ENCODE measurements at regions not wholly inside any gene's neighbourhood (a gene's known extent, or its start where the extent isn't known, plus 50 kb on each side); places are given as distances from the start of the nearest gene placed in this dataset.
"Not testable (repeated sequence)": the region's sequence is repeated elsewhere in the genome, so short reads cannot be mapped to it uniquely, and the experiment has no call there.

DNA sequence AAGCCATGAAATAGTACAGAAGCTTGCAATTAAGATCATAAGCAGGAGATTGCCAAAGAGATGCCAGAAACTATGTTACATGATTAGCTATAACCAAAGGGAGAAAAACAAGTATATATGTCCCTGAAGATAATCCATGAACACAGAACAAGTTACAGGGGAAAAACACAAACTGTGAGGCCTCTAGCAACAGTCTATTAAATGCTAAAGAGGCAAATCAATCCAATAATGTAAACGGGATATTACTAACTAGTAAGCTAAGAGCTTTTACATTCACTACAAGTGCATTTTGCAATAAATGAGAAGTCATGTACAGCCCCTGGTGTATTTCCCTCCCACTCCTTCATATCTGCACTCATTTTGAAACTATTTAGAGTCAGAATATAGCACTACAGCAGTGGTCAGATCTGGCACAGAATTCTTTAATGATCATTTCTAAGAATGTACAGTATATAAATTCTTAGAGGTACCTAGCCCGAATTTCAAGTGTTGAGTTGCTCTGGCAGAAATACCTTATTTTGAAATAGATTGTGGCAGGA, 449.8 kb upstream of the SMIM31 start:
- Histone ChIP-seq H3K9ac (ENCODE audit: low read depth, low read length) (no peak overlapping the region), H3K9me3 (ENCODE audit: control insufficient read depth, insufficient read depth, low read length) (no peaks in the 10 kb centered on the region), H3K4me1 (ENCODE audit: insufficient read depth, low read length) (0 out of 2 replicates have a peak, but pooled peaks cover 3% of the 10 kb centered on the region), H3K36me3 (ENCODE audit: insufficient read depth, low read length) (no peaks in the 10 kb centered on the region)

DNA sequence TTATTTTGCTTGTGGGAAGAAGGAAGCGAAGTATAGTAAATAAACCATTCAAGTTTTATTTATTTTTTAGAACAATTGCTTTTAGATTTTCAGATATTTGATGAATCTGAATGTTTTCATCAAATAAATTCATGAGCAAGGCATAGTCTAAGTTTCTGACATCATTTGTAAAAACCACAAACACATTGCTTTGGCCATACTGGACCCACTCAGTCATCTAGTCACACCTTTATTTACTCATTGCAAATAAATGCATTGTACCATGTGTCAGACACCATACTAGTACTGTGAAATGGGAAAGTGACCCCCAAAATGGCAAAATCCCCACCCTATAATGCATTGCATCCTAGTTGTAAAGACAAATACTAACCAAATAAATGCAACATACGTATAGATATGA, 449.1 kb upstream of the SMIM31 start:
- H3K9ac ChIP-seq (ENCODE audit: low read depth, low read length) = no peak overlapping the region
- H3K36me3 ChIP-seq (ENCODE audit: insufficient read depth, low read length) = no peaks in the 10 kb centered on the region
- H3K4me1 ChIP-seq (ENCODE audit: insufficient read depth, low read length) = 0 out of 2 replicates have a peak, but pooled peaks cover 3% of the 10 kb centered on the region
- H3K9me3 ChIP-seq (ENCODE audit: control insufficient read depth, insufficient read depth, low read length) = no peaks in the 10 kb centered on the region

DNA sequence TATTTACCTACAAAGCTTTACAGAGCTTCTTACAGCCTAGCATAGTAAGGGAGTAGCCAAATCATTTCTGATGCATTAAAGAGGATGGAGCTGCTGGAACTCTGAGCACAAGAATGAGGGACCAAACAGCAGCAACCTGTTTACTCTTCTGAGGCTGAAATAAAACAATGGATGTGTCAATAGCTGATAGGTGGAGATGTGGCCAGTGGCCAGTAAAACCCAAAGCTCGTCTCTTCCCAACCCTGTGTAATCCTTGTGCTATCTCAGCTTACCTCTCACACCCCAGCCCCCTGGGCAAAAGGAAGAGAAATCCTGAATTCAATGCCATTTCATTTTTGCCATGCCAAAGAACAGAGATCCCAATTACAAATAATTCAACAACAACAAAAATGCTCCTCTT, 446.7 kb upstream of the SMIM31 start:
- no peak overlapping the region for H3K9ac ChIP-seq (ENCODE audit: low read depth, low read length)
- H3K9me3 ChIP-seq (ENCODE audit: control insufficient read depth, insufficient read depth, low read length) = no peaks in the 10 kb centered on the region
- no peaks in the 10 kb centered on the region for H3K36me3 ChIP-seq (ENCODE audit: insufficient read depth, low read length)
- peaks cover 3% of the 10 kb centered on the region; the same call in 1 of the 2 replicates for H3K4me1 ChIP-seq (ENCODE audit: insufficient read depth, low read length)

DNA sequence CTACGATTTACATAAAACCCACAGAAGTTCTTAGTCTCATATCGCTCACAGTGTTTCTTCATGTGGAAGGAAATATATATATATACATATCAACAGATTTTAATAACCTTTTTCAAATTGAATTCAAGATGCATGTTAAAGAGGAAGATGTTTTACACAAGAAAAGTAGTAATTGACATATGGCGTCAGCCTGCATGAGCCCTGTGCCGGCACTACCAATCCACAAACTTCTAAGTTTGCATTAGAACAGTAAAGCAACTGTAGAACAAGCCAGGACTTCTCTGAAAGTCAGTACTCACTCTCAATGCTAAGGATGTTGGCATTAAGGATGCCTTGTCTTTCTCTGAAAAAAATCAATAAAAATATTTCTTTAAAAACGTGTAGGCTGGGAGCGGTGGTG, 441.3 kb upstream of the SMIM31 start:
- H3K9me3 ChIP-seq (ENCODE audit: control insufficient read depth, insufficient read depth, low read length) = no peaks in the 10 kb centered on the region
- no peaks in the 10 kb centered on the region for H3K36me3 ChIP-seq (ENCODE audit: insufficient read depth, low read length)
- peaks cover 15% of the 10 kb centered on the region; the same call in 1 of the 2 replicates for H3K4me1 ChIP-seq (ENCODE audit: insufficient read depth, low read length)
- H3K9ac ChIP-seq (ENCODE audit: low read depth, low read length) = no peak overlapping the region

DNA sequence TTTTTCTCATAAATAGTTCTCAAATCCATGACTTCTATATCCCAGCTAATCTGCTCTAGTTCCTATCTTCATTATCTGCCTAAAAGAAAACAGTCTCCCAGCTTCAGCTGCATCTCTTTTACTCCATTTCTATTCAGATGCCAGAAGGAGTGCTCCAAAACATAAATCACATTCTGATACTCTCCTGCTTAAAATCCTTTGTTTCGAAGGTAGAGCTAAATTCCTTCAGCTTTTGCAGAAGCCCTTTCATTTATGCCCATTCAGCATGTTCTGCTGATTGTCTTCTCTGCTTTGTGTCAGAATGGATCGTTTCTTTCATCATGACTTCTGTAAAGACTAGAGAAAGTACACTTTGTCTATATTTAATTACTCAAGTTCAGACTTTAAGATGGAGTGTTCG, 440.1 kb upstream of the SMIM31 start:
- peaks cover 15% of the 10 kb centered on the region; the same call in 1 of the 2 replicates for H3K4me1 ChIP-seq (ENCODE audit: insufficient read depth, low read length)
- H3K36me3 ChIP-seq (ENCODE audit: insufficient read depth, low read length) = no peaks in the 10 kb centered on the region
- H3K9me3 ChIP-seq (ENCODE audit: control insufficient read depth, insufficient read depth, low read length) = no peaks in the 10 kb centered on the region
- no peak overlapping the region for H3K9ac ChIP-seq (ENCODE audit: low read depth, low read length)

DNA sequence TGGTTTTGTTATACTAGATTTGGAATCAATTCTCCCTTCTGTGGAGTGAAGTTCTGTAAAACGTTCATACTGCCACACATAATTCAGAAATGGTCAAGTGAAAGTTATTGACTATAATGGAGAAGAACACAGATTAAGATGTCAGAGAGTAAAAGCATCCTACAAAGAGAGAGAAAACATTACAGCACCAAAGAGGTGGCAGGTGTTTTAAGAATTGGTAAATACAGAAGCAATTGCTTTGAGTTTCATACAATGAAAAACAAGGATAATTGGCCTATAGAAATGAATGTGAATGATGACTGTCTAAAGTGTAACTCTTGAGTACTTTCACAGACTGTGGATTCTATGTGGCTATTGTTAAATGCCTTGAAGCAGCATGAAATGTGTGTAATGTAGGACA, 435.6 kb upstream of the SMIM31 start:
- peaks cover 18% of the 10 kb centered on the region for H3K4me1 ChIP-seq (ENCODE audit: insufficient read depth, low read length)
- no peaks in the 10 kb centered on the region for H3K9me3 ChIP-seq (ENCODE audit: control insufficient read depth, insufficient read depth, low read length)
- no peaks in the 10 kb centered on the region for H3K36me3 ChIP-seq (ENCODE audit: insufficient read depth, low read length)
- no peak overlapping the region for H3K9ac ChIP-seq (ENCODE audit: low read depth, low read length)

DNA sequence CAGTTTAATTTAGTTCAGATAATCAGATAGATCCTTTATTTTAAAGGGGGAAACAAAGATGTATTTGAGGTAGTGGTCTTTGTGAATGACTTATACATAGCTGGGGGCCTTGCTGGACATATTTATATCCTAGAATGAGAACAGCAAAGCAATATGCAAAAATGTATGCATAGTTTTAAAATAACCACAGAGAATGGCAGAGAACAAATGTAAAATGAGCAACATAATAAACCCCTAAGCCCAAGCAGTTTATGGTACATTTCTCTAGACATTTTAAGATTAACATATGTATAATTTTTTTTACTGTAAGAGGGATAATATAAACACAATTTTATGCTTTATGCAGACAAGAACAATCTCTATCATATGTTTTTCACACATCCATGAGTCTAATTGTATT, 434.2 kb upstream of the SMIM31 start:
- Histone ChIP-seq H3K36me3 (ENCODE audit: insufficient read depth, low read length) (no peaks in the 10 kb centered on the region), H3K9me3 (ENCODE audit: control insufficient read depth, insufficient read depth, low read length) (no peaks in the 10 kb centered on the region), H3K9ac (ENCODE audit: low read depth, low read length) (no peak overlapping the region), H3K4me1 (ENCODE audit: insufficient read depth, low read length) (peaks cover 8% of the 10 kb centered on the region)

DNA sequence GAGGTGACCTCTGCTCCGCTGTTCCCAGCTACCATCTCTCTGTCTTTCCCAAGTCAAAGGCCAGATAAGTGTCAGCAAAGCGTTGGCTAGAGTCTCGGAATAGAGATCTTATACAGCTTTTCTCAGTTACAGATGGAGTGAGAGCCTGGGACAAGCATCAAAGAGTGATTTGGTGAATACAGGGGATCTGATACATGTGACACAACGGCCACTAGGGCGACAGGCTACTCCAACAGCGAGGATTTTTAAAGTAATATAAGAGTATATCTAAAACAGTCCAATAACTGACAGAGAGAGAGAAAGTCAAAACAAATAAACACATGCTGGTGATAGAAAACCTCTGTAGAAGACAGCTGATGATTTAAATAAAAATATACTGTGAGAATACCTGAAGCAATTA, 433.1 kb upstream of the SMIM31 start:
- H3K9me3 ChIP-seq (ENCODE audit: control insufficient read depth, insufficient read depth, low read length) = no peaks in the 10 kb centered on the region
- H3K9ac ChIP-seq (ENCODE audit: low read depth, low read length) = no peak overlapping the region
- peaks cover 4% of the 10 kb centered on the region for H3K4me1 ChIP-seq (ENCODE audit: insufficient read depth, low read length)

DNA sequence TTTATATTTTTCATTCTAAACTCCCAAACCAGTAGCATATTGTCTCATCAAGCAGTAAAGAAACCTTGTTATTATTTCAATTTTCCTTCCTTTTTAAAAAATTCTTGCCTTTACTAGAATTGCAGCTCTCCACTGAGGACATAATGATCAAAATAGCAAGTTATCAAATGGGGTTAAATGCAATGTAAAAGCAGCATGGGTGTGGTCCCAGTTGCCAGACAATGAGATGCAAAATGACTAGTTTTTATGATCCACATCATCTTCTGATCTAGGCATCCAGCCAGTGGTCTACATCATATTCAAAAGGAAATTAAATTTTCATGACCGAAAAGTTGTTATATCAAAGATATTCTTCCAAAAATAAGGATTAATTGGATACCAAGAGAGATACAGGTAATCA, 427.9 kb upstream of the SMIM31 start:
- no peak overlapping the region for H3K9ac ChIP-seq (ENCODE audit: low read depth, low read length)
- no peaks in the 10 kb centered on the region for H3K9me3 ChIP-seq (ENCODE audit: control insufficient read depth, insufficient read depth, low read length)
- H3K36me3 ChIP-seq (ENCODE audit: insufficient read depth, low read length) = no peaks in the 10 kb centered on the region
- peaks cover 6% of the 10 kb centered on the region; the same call in 1 of the 2 replicates for H3K4me1 ChIP-seq (ENCODE audit: insufficient read depth, low read length)

More for the DNA sequence above, 433.1 kb upstream of the SMIM31 start:
- no peaks in the 10 kb centered on the region for H3K36me3 ChIP-seq (ENCODE audit: insufficient read depth, low read length)

DNA sequence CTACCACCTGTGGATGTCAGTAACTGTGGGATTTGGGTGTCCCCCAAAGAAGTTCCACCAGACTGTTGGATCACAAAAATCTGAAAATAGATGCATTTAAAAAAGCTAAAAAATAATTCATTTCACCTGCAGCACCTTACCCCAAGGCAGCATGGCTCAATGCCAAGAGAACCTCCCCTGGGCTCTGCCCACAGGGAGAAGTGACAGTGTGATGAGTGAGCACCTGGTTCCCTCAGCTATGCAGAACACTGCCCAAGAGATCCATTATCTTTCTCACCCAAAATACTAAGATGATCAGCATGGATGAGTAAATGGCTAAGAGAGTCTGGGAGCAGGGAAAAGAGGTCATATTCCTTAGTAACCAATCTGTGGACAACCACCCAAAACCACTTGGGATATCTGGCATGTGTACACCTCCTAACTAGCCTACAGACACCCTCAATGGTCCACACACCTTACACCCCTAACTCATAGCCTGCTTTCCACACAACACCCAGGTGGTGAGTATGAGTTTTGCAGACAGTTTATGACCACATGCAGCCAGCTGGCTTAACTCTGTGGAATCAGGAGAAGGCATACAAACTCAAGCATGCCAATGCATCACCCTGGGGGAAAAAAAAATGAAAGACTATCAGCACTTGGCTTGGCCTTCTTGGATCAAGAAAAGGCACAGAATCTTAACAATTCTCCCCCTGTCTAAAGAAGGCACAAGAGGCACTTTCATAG, 416.5 kb upstream of the SMIM31 start:
- H3K36me3 ChIP-seq (ENCODE audit: insufficient read depth, low read length) = no peaks in the 10 kb centered on the region
- H3K4me1 ChIP-seq (ENCODE audit: insufficient read depth, low read length) = no peaks in the 10 kb centered on the region
- no peaks in the 10 kb centered on the region; the same call in 1 of the 2 replicates for H3K9me3 ChIP-seq (ENCODE audit: control insufficient read depth, insufficient read depth, low read length)
- no peak overlapping the region for H3K9ac ChIP-seq (ENCODE audit: low read depth, low read length)

DNA sequence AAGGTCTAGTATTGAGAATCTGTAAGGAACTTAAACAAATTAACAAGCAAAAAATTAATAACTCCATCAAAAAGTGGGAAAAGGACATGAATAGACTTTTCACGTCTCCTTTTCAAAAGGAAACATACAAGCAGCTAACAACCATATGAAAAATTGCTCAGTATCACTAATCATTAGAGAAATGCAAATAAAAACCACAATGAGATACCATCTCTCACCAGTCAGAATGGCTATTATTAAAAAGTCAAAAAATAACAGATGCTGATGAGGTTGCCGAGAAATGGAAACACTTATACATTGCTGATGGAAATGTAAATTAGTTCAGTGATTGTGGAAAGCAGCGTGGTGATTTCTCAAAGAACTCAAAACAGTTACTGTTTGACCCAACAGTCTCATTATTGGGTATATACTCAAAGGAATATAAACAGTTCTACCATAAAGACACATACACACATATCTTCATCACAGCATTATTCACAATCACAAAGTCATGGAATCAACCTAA, 410.4 kb upstream of the SMIM31 start:
- no peaks in the 10 kb centered on the region; the same call in 1 of the 2 replicates for H3K9me3 ChIP-seq (ENCODE audit: control insufficient read depth, insufficient read depth, low read length)
- H3K4me1 ChIP-seq (ENCODE audit: insufficient read depth, low read length) = no peaks in the 10 kb centered on the region
- no peak overlapping the region for H3K9ac ChIP-seq (ENCODE audit: low read depth, low read length)
- no peaks in the 10 kb centered on the region for H3K36me3 ChIP-seq (ENCODE audit: insufficient read depth, low read length)

DNA sequence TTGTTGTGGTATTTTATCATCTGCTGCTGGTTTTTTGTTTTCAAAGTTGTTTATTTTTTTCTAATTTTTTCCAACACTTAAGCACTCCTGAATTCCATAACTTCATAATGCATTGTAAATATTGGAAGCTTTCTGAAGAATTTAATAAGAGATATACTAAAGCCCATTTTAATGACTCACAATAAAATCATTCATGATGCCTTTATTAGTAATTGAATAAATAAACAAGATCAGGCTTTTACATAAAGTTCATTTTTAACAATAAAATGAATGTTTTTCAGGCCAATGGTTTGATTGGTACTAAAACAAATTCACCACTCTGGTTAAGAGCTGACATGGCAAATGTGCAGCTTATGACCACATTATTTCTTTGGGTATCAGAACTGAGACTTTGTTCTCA, 408.2 kb upstream of the SMIM31 start:
- no peak overlapping the region for H3K9ac ChIP-seq (ENCODE audit: low read depth, low read length)
- H3K36me3 ChIP-seq (ENCODE audit: insufficient read depth, low read length) = no peaks in the 10 kb centered on the region
- no peaks in the 10 kb centered on the region; the same call in 1 of the 2 replicates for H3K9me3 ChIP-seq (ENCODE audit: control insufficient read depth, insufficient read depth, low read length)
- H3K4me1 ChIP-seq (ENCODE audit: insufficient read depth, low read length) = no peaks in the 10 kb centered on the region

DNA sequence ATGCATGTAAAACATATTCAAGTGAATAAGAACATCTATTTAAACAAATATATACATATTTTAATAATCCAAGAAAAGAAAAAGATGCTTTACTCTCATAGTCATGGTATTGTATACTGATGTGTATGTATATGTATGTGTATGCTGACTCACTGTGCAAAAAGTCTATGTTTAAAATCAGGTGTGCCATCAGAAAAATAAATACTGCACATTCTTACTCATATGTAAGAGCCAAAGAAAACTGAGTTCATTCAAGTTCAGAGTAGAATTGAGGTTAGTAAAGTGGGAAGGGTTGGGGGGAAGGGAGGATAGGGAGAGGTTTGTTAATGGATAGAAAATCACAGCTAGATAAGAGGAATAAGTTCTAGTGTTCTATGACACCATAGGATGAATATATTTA, 403.9 kb upstream of the SMIM31 start:
- Histone ChIP-seq H3K4me1 (ENCODE audit: insufficient read depth, low read length) (no peaks in the 10 kb centered on the region), H3K9me3 (ENCODE audit: control insufficient read depth, insufficient read depth, low read length) (no peaks in the 10 kb centered on the region), H3K9ac (ENCODE audit: low read depth, low read length) (no peak overlapping the region), H3K36me3 (ENCODE audit: insufficient read depth, low read length) (no peaks in the 10 kb centered on the region)

DNA sequence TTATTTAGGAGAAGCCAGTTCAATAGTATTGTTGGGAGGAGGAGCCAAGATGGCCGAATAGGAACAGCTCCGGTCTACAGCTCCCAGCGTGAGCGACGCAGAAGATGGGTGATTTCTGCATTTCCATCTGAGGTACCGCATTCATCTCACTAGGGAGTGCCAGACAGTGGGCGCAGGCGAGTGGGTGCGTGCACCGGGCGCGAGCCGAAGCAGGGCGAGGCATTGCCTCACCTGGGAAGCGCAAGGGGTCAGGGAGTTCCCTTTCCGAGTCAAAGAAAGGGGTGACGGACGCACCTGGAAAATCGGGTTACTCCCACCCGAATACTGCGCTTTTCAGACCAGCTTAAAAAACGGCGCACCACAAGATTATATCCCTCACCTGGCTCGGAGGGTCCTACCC, 403.2 kb upstream of the SMIM31 start:
- H3K36me3 ChIP-seq (ENCODE audit: insufficient read depth, low read length); H3K9me3 ChIP-seq (ENCODE audit: control insufficient read depth, insufficient read depth, low read length); H3K4me1 ChIP-seq (ENCODE audit: insufficient read depth, low read length): not testable (repeated sequence)
- H3K9ac ChIP-seq (ENCODE audit: low read depth, low read length) = peak overlapping the region; percentile 36

DNA sequence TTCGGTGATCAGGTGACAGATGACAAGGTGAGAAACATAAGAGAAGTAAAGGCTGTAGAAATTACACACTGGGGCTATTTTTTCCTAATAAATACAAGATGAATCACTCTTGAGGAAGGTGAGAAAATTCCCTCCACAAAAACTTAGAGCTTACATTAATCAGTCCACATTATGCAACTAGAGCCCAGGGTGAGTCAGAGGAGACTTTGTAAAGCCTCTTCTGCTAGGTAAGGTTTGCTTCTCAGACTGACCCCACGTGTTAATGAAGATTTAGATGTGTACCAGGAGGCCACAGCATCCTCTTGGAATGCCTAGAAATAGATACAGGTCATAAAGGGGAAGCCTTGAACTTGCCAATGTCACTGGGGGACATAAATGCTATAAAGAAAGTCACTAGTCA, 396.0 kb upstream of the SMIM31 start:
- no peak overlapping the region for H3K9ac ChIP-seq (ENCODE audit: low read depth, low read length)
- no peaks in the 10 kb centered on the region for H3K36me3 ChIP-seq (ENCODE audit: insufficient read depth, low read length)
- no peaks in the 10 kb centered on the region for H3K9me3 ChIP-seq (ENCODE audit: control insufficient read depth, insufficient read depth, low read length)
- no peaks in the 10 kb centered on the region for H3K4me1 ChIP-seq (ENCODE audit: insufficient read depth, low read length)

Measured in ES-I3 (cell line).